OCI-LY7 (cell line): ENCODE measurements at regions not wholly inside any gene's neighbourhood (a gene's known extent, or its start where the extent isn't known, plus 50 kb on each side); places are given as distances from the start of the nearest gene placed in this dataset.

Experiments used
- BruUV-seq: library from RNA; stranded (reverse); fragments of 400-500 nt; replicated peaks from 2 replicates; lab custom pipeline; 2021; lab: Mats Ljungman, UMichigan
- CTCF ChIA-PET: fragments of 300-600 bp; sonication (Branson Sonifier 250); formaldehyde crosslinking; loops from one replicate; lab custom pipeline; 2022; ENCODE audit warnings: antibody characterized with exemption; ENCODE audit not compliant: unreplicated experiment; lab: Charles Lee
- POLR2A ChIA-PET: fragments of 300-600 bp; sonication (Branson Sonifier 250); formaldehyde crosslinking; loops from one replicate; lab custom pipeline; 2022; ENCODE audit warnings: antibody characterized with exemption; lab: Charles Lee
- DNase-seq: peaks from one replicate; pipeline ENCODE4 v3.0.0-alpha.2; 2015; ENCODE audit warnings: low spot score
- H2AFZ ChIP-seq: fragments of 200-600 bp; sonication (generic), shearing (Covaris generic); 2 replicates; pipeline ENCODE4 v1.6.1; 2014; ENCODE audit warnings: mild to moderate bottlenecking, antibody characterized with exemption, low read length, moderate library complexity
- H3K27ac ChIP-seq: fragments of 200-600 bp; sonication (generic); 2 replicates; pipeline ENCODE4 v1.5.1; 2014; ENCODE audit warnings: mixed run types, low read depth, mild to moderate bottlenecking, moderate library complexity, low read length, inconsistent platforms; ENCODE audit not compliant: poor library complexity, severe bottlenecking
- H3K36me3 ChIP-seq: fragments of 200-600 bp; sonication (generic); 2 replicates; pipeline ENCODE4 v1.6.1; 2014; ENCODE audit warnings: mild to moderate bottlenecking, antibody characterized with exemption, low read length, moderate library complexity, mixed read lengths; ENCODE audit not compliant: insufficient read depth
- H3K4me1 ChIP-seq: fragments of 200-600 bp; sonication (generic); 2 replicates; pipeline ENCODE4 v1.5.1; 2014; ENCODE audit warnings: mild to moderate bottlenecking, low read length; ENCODE audit not compliant: insufficient read depth, poor library complexity, severe bottlenecking
- H3K4me2 ChIP-seq: fragments of 200-600 bp; sonication (generic); 2 replicates; pipeline ENCODE4 v1.6.1; 2014; ENCODE audit warnings: mild to moderate bottlenecking, low read length
- H3K4me3 ChIP-seq: fragments of 200-600 bp; sonication (generic); 2 replicates; pipeline ENCODE4 v1.5.1; 2014; ENCODE audit warnings: mild to moderate bottlenecking, low read depth, low read length; ENCODE audit not compliant: poor library complexity, severe bottlenecking
- H3K79me2 ChIP-seq: fragments of 200-600 bp; sonication (generic); 2 replicates; pipeline ENCODE4 v1.6.1; 2016; ENCODE audit warnings: low read depth, mild to moderate bottlenecking, low read length, moderate library complexity, mixed read lengths; ENCODE audit not compliant: insufficient read depth
- H3K9me2 ChIP-seq: fragments of 200-600 bp; sonication (generic); 2 replicates; pipeline ENCODE4 v1.6.1; 2016; ENCODE audit warnings: mild to moderate bottlenecking, low read length, mixed read lengths; ENCODE audit not compliant: insufficient read depth
- H3K9me3 ChIP-seq: fragments of 200-600 bp; sonication (generic); 2 replicates; pipeline ENCODE4 v1.6.1; 2014; ENCODE audit warnings: mild to moderate bottlenecking, mixed run types, low read length, mixed read lengths
- H4K20me1 ChIP-seq: fragments of 200-600 bp; sonication (generic); 2 replicates; pipeline ENCODE4 v1.6.1; 2014; ENCODE audit warnings: mild to moderate bottlenecking, antibody characterized with exemption, low read length, moderate library complexity, mixed read lengths; ENCODE audit not compliant: insufficient read depth
- CTCF ChIP-seq: fragments of 200-600 bp; sonication (generic); conservative IDR thresholded peaks from 2 replicates; pipeline ENCODE4 v1.5.1; 2014; ENCODE audit warnings: mild to moderate bottlenecking, antibody characterized with exemption, low read length, moderate library complexity, mixed read lengths
- EZH2phosphoT487 ChIP-seq: fragments of 200-600 bp; sonication (generic); IDR thresholded peaks from 2 replicates; pipeline ENCODE4 v1.6.1; 2018; ENCODE audit warnings: low read depth, borderline replicate concordance, mild to moderate bottlenecking, mixed run types, antibody characterized with exemption, low read length, moderate library complexity, mixed read lengths
- intact Hi-C: fragments of 100-400 bp; cut with micrococcal nuclease; formaldehyde crosslinking; loops from one replicate; pipeline ENCODE4 v1.10.0; 2022; ENCODE audit not compliant: unreplicated experiment

DNA sequence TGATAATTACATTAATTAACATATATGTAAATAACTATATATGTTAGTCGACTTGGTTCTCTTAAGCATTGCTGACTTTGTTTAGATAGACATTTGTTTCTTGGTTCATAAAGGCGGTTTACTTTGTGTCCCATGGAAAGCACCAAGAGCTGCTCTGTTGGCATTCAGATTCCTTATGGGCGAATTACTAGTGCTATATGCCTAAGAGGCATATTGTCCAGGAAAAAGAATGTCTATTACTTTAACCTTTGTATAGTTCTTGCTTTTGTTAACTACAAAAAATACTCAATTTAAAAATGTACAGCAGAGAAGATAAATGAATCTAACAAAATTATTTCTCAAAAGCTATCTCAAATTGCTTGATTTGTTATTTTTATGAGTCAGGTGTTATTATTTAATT lies 532.8 kb downstream of the FAT4 start:
- H3K36me3 ChIP-seq: no peaks in the 10 kb centered on the region
- no peak overlapping the region for H2AFZ ChIP-seq
- no peaks in the 10 kb centered on the region for H3K9me3 ChIP-seq
- H3K4me1 ChIP-seq: no peaks in the 10 kb centered on the region
- no TSS peak for BruUV-seq
- no peaks in the 10 kb centered on the region for H4K20me1 ChIP-seq
- no peak for DNase-seq
- ChIA-PET CTCF (no interaction called here), POLR2A (interaction anchor here (0.7 kb wide), 1 partner anchor 1082 kb away, joined by 3 read pairs; no protein-coding TSS in a partner anchor)
- intact Hi-C loops: no loop called here
- no peaks in the 10 kb centered on the region for H3K9me2 ChIP-seq
- no peak for TF ChIP-seq CTCF
- TF ChIP-seq EZH2phosphoT487: no peak
- H3K4me3 ChIP-seq: no peak overlapping the region
- H3K27ac ChIP-seq: no peak overlapping the region
- H3K79me2 ChIP-seq: no peaks in the 10 kb centered on the region
- no peak overlapping the region for H3K4me2 ChIP-seq

DNA sequence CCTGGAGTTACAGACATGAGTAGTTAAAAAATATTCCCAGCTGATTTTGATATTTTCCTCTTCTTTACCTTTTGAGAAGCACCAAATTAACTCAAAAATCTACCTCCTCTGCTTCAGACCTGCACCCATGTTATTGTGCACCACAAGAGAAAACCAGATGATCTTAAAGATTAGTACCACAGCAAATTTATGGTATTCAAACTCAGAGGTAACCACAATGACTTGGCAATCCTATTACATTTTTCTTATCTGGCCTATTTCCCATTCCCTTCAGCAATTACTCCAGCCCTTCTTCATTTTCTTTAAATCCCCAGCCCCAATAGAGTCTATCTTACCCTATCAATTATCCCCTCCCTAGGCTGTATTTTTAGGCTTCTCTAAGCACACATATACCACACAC lies 535.1 kb downstream of the FAT4 start:
- Histone ChIP-seq H3K9me2 (no peaks in the 10 kb centered on the region), H3K4me2 (no peak overlapping the region), H2AFZ (no peak overlapping the region), H3K27ac (no peak overlapping the region), H3K4me3 (no peak overlapping the region), H4K20me1 (no peaks in the 10 kb centered on the region), H3K36me3 (no peaks in the 10 kb centered on the region), H3K4me1 (no peaks in the 10 kb centered on the region), H3K79me2 (no peaks in the 10 kb centered on the region), H3K9me3 (no peaks in the 10 kb centered on the region)
- no peak for DNase-seq
- TF ChIP-seq CTCF (no peak), EZH2phosphoT487 (no peak)
- intact Hi-C loops: no loop called here
- CTCF ChIA-PET: no interaction called here
- POLR2A ChIA-PET: no interaction called here
- no TSS peak for BruUV-seq

DNA sequence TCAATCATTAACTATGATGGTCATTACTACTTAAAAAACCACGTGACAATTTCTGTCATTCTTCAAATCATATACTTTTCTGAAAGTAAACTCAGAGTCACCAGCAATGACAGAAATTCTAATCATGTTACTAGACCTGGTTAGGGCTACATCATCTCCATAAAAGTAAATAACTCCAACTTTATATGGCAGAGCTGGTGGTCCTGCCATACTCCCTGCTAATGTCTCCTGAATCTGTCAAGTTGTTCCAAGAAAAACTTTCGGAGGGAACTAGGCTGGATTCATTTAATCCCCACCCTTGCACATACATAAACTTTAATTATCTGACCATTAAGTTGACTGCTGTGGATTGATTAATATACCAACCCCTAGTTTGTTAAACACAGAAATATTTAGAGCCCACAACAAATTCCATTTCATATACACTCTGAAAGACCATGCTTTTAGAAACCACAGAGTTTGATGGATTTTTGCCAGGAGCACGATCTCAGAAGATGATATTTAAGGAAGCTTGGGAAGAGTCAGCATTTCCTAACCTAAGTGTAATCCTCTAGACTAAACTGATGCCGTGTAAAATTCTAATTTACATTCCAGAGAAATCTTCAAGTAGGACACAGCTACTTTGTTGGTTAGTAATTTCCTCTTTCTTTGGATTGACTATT lies 577.0 kb downstream of the FAT4 start:
- Histone ChIP-seq H3K4me3 (no peak overlapping the region), H3K27ac (no peak overlapping the region), H3K9me2 (no peaks in the 10 kb centered on the region), H3K36me3 (no peaks in the 10 kb centered on the region), H3K4me1 (no peaks in the 10 kb centered on the region), H4K20me1 (no peaks in the 10 kb centered on the region), H2AFZ (no peak overlapping the region), H3K4me2 (no peak overlapping the region), H3K9me3 (no peaks in the 10 kb centered on the region), H3K79me2 (no peaks in the 10 kb centered on the region)
- intact Hi-C loops: no loop called here
- TF ChIP-seq EZH2phosphoT487 (no peak), CTCF (no peak)
- DNase-seq: no peak
- ChIA-PET CTCF (no interaction called here), POLR2A (no interaction called here)
- no TSS peak for BruUV-seq
